ENCODE measurements at regions not wholly inside any gene's neighbourhood (a gene's known extent, or its start where the extent isn't known, plus 50 kb on each side); places are given as distances from the start of the nearest gene placed in this dataset.

GRCh38 chr12:107226126-107226525 lies 132.8 kb upstream of the CRY1 start:
- DNase-seq: no peak

- DNase-seq: no peak
These were observed 134.7 kb upstream of the CRY1 start for GRCh38 chr12:107228076-107228475.

- no peak for DNase-seq
These were observed 136.5 kb upstream of the CRY1 start for GRCh38 chr12:107229827-107230226.

DNA sequence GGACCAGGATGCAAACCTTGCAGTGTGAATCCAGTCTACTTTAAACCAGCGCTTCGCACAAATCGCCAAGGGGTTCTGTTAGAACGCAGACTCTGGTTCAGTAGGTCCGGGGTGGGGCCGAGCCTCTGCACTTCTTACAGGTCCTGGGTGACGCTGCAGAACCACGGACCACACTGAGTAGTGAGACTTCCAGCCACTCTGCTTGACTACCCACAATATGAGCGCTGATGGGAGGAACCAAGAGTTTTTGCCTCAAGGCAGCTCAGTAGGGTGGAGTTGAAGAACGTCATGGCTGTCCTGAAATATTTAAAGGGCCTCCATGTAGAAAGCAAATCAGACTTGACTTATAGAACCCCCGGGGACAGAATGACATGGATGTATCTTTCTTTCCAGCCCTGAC lies 138.0 kb upstream of the CRY1 start:
- DNase-seq: no peak

DNA sequence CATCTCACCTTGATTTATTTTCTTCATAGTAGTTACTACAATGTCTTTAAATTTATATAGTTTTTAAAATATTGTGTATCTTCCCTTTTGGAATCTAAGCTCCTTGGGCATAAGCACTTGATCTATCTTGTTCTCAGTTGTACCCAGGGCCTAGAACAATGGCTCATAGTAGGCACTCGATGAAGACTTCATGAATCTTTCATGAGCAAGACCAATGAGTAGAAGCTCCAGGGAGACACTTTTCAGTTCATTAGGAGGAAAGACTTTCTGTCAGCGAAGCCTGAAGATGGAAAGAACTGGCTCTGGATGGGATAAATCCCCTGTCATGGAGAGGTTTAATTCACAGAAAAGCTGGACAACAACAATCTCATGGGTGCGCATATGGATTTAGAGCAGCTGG lies 140.2 kb upstream of the CRY1 start:
- DNase-seq: no peak

- no peak for DNase-seq
These were observed 142.3 kb upstream of the CRY1 start for GRCh38 chr12:107235600-107235999.

- DNase-seq: no peak
These were observed 143.6 kb upstream of the CRY1 start for GRCh38 chr12:107236824-107237511.

DNA sequence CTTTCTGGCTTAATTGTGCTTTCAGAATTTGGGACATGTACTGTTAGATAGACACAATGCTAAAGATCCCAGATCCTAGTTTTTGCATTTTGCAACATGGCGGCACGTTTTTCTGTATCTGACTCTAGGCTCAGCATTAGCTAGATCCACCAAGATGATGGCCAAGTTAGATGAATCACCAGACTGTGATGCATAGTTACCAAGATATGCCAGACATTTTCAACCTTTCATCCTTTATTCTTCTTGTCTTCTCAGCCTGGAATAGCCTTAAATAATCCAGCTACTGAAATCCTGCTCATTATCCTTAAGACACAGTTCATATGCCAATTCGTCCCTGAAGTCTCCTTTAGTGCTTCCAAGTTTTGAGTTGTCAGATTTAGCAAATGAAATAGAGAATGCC lies 144.9 kb upstream of the CRY1 start:
- DNase-seq: no peak

DNA sequence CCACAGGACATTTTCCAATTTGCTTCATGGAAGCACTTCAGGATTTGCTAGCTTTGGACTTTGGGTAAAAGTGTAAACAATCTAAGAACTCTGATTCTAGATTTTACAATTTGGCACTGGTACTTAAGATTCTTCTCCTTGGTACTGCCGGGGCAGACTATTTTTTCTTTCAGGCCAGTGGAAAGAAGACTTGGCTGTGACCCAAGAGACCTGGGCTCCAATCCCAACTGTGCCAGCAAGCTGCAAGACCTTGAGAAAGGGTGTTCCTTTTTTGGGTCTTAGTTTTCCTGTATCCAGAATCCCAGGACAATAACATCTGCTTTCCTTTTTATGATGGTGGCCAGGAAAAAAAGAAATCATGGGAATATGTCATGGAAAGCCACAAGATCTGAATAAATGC lies 148.1 kb upstream of the CRY1 start:
- no peak for DNase-seq

GRCh38 chr12:107242189-107242588 lies 148.8 kb upstream of the CRY1 start:
- no peak for DNase-seq

DNA sequence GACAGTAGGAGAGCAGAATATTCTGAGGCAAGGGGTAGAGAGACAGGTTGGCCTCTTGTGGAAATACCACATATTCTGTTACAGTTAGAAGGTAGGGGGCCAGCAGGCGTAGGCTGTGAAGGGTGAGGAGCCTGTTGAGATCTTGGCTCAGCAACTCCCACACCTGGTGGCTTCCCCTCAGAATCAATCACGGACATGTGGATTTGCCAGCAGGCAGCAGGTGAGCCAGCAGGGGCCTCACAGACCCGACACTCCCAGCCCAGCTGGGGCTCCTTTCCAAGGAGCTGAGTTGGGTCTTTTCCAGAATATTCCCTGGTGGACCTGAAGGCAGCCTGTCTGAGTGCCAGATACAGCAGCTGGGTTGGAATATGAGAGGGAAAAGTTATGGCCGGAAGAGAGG lies 150.0 kb upstream of the CRY1 start:
- no peak for DNase-seq

DNA sequence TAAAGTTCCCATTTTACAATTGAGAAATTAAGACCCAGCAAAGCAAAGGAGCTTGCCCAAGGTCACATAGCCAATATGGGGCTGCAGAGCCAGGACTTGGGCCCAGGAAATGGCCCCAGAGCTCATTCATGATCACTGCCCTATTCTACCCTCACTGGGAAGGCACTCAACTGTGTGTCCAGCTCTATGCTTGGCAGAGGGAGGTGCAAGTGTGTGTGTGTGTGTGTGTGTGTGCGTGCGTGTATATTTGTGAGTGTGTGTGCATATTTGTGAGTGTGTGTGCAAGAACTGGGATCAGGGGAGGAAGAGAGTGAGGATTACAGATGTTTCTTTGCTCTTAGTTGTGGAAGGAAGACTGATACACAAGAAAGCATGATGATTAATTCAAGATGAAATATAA lies 151.2 kb upstream of the CRY1 start:
- no peak for DNase-seq

- no peak for DNase-seq
These were observed 154.3 kb upstream of the CRY1 start for GRCh38 chr12:107247650-107248049.

DNA sequence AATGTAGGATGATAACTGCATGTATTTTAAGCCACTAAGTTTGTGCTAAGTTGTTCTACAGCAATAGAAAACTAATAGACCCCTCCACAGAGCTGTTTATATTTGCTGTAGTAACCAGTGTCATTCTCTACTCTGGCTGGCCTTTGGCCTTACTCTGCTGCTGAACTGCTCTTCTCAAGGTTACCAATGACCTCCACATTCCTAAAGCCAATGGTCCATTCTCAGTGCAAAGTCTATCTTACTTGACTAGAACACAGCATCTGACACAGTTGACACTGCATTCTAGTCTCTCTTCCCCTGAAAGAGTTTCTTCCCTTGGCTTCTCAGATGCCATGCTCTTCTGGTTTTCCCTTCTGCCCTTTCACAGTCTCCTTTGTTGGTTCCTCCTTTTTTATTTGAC lies 154.8 kb upstream of the CRY1 start:
- DNase-seq: no peak

DNA sequence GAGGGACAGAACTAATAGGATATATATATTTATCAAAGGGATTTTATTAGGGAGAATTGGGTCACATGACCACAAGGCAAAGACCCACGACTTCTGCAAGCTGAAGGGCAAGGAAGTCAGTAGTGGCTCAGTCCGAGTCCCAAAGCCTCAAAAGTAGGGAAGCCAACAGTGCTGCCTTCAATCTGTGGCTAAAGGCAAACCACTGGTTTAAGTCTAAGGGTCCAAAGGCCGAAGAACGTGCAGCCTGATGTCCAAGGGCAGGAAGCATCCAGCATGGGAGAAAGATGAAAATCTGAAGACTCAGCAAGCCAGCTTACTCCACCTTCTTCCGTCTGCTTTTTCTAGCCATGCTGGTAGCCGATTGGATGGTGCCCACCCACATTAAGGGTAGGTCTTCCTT lies 157.9 kb upstream of the CRY1 start:
- no peak for DNase-seq

DNA sequence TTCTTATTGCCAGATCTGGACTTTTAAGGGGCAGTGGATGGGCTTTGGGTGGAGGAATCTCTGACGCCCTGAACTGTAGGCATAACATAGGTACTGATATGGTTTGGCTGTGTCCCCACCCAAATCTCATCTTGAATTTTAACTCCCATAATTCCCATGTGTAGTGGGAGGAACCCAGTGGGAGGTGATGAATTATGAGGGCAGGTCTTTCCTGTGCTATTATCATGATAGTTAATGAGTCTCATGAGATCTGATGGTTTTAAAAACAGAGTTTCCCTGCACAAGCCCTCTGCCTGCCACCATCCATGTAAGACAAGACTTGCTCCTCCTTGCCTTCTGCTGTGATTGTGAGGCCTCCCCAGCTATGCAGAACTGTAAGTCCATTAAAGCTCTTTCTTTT lies 160.0 kb upstream of the CRY1 start:
- DNase-seq: no peak

- DNase-seq: no peak
These were observed 161.0 kb upstream of the CRY1 start for GRCh38 chr12:107254258-107254856.

DNA sequence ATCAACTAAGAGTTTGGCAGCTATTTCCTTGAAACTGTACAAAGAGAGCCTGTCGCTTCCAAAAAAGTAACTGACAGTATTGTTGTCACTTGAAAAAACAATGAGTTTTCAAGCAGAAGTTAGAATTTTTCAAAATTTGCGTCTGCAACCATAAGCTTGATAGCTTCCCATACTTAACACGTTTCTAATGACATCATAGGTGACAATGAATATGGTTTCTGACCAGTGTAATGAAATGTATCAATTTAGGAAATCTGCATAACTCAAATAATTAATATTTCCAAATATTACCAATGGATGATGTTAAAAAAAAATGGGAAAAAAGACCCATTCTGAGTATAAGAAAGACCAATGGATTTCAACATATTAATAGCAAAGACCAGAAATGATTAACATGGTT lies 165.4 kb upstream of the CRY1 start:
- DNase-seq: no peak

DNA sequence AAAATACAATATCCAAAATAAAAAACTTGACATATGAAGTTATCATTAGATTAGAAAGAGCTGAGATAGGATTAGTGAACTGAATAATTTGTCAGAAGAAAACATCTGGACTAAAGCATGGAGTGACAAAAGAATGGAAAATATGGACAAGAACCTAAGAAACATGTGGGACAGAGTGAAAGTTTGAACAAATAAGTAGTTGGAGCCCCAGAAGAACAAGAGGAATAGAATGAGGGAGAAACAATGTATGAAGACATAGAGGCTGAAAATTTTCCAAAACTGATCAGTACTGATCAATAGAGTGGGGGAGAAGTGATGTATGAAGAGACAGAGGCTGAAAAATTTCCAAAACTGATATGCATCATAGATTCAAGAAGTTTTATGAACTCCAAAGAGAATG lies 170.6 kb upstream of the CRY1 start:
- DNase-seq: no peak

DNA sequence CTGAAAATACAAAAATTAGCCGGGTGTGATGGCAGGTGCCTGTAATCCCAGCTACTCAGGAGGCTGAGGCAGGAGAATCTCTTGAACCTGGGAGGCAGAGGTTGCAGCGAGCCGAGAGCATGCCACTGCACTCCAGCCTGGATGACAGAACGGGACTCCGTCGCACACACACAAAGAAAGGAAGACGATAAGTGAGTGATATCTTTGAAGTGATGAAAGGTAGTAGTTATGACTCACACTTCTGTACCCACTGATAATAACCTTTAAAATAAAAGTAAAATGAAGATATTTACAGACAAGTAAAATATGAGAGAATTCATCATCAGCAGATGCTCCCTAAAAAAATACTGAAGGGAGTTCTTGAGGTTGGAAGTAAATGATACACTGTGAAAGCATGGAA lies 171.3 kb upstream of the CRY1 start:
- no peak for DNase-seq

- no peak for DNase-seq
These were observed 174.3 kb upstream of the CRY1 start for GRCh38 chr12:107267604-107268003.

DNA sequence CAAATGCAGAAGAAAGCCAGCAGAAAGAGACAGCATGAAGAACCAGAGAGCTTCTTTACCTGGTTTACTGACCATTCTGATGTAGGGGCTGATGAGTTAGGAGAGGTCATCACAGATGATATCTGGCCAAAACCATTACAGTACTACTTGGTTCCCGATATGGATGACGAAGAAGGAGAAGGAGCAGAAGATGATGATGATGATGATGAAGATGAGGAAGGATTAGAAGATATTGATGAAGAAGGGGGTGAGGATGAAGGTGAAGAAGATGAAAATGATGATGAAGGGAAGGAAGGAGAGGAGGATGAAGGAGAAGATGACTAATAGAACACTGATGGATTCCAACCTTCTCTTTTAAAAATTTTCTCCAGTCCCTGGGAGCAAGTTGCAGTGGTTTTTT lies 178.2 kb upstream of the CRY1 start:
- no peak for DNase-seq

DNA sequence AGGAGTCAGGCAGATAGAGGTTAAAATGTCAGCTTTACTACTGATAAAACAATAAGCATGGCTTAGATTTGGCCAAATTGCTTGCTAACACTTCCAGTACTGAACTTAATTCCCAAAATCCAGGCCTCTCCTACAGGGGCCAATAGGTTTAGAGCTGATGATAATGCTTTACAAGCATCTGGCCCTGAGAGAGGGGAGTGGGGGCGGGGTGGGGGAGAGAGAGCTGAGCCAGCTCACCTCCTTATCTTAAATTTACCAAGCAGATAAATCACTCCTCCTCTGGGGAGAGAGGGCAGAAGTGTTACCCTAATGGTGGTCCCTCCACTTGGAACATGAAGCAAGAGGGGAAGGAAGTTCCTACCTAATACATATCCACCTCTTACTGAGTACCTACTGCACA lies 182.2 kb upstream of the CRY1 start:
- DNase-seq: no peak

- DNase-seq: no peak
These were observed 184.5 kb upstream of the CRY1 start for GRCh38 chr12:107277855-107278254.

- DNase-seq: no peak
These were observed 189.3 kb upstream of the CRY1 start for GRCh38 chr12:107282628-107283027.
